Kidney glomerular epithelial cell (primary cell): ENCODE measurements at regions not wholly inside any gene's neighbourhood (a gene's known extent, or its start where the extent isn't known, plus 50 kb on each side); places are given as distances from the start of the nearest gene placed in this dataset.

Source experiments
- DNase-seq: peaks from one replicate; lab custom pipeline; 2025; lab: John Stamatoyannopoulos, UW

DNA sequence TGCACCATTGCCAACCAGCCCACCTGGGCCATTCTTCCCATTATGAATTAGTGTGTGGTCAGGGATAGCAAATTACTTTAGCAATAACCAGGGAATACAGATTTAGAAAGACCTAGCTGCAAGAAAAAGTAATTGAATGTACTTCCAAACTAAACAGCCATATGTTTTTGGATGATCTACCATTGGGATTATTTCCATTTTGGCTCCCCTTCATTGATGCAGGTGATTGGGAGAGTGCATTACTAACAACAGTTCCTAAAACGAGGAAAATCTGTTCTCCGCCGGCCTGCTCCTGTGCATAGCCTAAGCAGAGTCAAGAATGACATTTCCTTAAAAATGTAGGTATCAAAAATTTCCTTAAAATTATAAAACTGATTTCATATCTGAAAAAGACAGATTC is 58.5 kb downstream of the MAIP1 start:
- DNase-seq: no peak

DNA sequence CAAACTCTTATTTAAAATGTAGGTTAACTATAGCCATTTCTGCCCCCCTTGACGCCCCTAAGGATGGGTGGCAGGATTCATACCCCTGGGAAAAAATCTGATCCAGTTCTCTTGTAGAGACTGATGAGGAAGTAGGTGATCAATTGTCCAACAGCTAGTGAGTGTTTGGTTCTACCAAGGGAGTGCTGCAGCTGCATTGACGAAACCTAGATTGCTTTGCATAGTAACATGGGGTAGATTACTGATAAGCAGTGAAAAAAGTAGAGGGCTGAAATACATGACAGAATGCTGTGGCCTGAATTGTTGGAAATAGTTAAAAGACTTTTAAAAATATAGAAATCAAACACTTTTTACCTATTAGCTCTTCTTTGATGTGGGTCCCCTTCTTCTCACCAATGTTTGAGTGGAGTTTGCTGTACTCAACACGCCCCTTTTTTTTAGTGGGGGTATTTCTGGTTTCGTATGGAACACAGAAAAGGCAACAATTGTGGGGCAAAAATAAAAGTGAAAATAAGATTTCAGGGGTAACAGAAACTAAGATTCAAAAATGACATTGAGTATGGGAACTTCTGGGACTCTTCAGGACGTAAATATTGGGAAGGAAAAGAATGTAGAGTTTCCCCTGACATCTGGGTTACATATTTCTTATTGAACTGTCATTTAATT is 66.2 kb downstream of the MAIP1 start:
- no peak for DNase-seq

- no peak for DNase-seq
These were observed 67.1 kb downstream of the MAIP1 start for GRCh38 chr2:200022511-200022910.

GRCh38 chr2:200023570-200023969 is 68.2 kb downstream of the MAIP1 start:
- no peak for DNase-seq

DNA sequence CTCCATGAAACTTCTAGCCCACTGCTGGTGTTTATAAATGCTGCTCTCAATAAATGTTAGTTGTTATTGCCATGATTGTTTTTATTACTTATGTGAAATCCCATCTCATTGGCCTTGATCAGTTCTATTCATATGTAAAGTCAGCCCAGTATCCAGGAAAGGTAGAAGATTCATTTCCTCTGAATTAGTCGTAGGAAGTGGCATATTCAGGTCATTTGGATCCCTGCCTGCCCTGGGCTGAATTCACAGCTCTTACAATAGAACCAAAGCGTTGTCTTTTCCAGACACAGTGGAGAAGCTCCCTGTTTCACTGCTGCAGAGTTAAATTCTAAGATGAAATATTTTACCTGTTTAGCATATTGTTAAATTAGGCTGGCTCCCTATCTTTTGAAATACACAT is 70.3 kb downstream of the MAIP1 start:
- no peak for DNase-seq

DNA sequence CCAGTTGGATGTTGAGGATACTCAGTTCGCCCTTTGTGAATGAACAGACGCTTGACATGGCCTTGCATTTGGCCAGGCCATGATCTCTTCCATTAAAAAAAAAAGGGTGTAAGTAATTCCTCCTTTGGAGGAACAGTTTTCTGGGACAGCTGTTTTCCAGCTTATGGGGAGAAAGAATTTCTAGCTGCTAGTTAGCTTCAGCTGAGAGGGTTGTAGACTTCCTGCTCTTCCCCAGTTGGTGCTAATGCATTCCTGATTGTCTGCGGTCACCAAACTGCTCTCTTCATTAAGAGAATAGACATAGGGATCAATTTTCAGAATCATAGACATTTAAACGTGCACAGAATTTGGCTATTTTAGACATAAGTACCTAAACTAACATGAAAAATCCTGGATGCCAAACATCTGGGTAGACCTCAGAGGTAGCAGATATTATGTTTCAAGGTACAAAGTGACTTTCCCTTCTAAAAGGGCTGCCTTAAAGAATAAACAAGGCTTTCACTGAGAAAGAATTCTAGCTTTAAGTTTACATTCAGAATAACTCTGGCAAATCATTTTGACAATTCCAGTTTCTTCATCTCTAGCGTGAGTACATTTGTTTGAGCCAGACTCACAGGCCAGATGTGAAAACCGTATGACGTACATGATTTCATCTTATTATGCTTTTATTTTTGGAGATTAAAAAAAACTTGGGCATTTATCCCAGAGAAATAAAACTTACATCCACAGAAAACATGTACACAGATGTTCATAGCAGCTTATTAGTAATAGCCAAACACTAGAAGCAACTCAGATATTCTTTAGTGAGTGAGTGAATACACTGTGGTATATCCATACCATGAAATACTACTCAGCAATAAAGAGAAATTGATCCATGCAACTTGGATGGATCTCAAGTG is 71.2 kb downstream of the MAIP1 start:
- DNase-seq: no peak

DNA sequence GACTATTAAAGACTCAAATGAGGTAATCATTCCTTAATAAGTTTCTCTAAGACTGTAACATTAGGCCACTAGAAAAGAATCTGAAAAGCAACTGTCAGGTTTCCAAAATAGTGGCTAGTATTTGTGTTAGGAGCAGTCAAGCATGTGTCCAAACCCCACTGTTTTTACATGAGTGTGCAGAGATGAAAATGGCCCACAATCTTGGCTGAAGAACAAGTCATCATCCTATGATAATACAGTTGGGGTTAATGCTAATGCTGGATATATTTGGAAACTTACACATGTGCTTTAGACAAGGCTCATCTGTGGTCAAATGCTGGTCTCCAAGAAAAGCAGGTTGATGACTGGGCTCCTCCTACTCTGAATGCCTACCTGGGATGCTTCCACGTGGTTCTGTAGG is 73.6 kb downstream of the MAIP1 start:
- peak; percentile 21 for DNase-seq

DNA sequence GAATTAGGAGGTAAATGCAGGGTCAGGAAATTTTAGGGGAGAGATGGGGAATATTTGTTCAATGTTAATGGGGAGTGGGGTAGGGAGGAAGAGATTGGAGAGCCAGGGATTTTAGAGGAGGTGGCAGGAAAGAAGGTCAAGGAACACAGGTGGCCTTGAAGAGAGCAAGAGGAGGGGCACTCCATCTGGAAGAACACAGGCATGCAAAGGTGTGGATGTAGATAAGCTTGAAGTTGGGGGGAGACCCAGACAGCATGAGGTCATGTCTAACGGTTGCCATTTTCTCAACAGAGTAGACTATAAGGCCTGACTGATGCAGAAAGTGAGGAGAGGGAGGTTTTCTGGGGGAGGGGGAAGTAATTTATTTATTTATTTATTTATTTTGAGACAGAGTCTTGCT is 77.5 kb downstream of the MAIP1 start:
- DNase-seq: no peak

DNA sequence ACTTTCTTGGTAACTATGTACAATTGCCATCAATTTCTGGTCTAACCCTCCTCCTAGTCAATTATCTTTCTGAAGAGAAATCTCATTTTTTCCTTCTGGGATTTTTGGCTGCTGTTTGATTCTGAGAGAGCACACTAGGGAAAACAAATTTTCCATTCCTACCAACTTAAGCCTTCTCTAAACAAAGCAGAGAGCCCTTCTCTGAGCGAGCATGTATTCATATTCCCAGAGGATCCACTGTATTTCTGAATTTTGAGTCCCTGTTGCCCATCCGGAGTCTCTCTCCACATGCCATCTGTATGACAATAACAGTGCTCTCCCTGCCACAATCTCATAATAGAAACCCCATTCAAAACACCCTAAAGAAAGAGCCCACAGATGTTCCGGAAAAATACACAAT is 78.5 kb downstream of the MAIP1 start:
- DNase-seq: no peak

DNA sequence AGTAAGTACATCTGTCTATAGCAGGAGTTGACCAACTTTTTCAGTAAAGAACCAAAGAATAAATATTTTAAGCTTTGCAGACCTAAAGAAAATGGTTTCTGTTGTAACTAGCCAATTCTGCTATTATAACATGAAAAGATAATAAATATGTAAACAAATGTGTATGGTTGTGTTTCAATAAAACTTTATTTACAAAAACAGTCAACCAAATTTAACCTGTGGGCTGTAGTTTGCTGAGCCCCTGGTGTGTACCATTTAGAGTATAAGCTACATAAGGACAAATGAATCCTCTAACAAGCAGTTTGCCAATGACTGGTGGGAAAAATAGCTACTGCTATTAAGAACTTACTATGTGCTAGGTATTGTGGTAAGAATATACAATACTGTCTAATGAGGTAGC is 79.4 kb downstream of the MAIP1 start:
- DNase-seq: no peak

GRCh38 chr2:200039724-200040650 is 84.6 kb downstream of the MAIP1 start:
- DNase-seq: no peak

DNA sequence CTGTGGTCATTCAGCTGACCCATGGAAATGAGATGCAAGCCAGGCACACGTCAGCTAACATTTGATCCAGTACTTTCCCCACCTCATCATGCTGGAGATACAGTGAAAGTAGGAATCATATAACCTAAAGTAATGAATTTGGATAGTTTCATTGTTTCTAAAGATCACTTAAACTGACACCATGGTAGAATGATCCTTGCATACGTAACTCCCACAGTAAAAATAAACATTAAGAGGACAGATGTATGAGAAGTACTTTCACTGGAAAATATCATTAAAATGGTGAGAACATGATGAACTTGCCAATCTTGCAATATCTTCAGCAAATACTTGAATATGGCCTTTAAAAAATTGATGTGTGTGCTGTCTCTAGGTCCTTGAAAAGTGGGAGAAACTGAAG is 85.4 kb downstream of the MAIP1 start:
- no peak for DNase-seq

DNA sequence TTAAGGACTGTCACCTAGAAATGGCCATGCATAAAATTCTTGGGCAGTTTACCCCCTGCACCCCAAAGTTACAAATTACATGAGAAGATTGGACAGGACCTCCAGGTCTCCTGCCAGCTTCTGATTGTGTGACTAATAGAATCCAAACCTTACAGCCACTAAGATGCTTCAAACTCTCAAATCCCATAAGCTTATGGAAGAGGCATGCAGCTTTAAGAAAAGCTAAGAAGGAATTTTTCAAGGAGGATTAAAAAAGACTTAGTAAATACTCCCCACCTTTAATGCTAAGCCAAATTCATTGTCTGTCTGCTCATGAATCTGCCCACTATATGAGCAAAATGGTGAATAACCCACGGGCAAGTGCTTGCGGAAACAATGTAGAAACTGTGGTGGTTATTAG is 86.3 kb downstream of the MAIP1 start:
- no peak for DNase-seq

GRCh38 chr2:200042102-200042735 is 86.8 kb downstream of the MAIP1 start:
- peak; percentile 54 for DNase-seq

- no peak for DNase-seq
These were observed 87.6 kb downstream of the MAIP1 start for GRCh38 chr2:200042944-200043343.

DNA sequence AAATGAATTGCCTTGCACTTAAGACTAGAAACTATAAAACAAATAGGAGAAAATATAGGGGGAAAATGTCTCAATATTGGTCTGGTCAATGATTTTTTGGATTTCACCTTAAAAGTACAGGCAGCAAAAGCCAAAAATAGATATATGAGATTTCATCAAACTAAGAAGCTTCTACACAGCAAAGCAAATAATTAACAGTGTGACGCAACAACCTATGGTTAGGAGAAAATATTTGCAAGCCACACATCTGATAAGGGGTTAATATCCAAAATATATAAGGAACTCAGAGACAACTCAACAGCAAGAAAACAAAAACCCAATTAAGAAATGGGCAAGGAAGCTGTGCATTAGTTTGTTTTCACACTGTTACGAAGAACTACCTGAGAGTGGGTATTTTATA is 89.1 kb downstream of the MAIP1 start:
- DNase-seq: no peak

GRCh38 chr2:200048421-200048820 is 93.0 kb downstream of the MAIP1 start:
- DNase-seq: no peak

DNA sequence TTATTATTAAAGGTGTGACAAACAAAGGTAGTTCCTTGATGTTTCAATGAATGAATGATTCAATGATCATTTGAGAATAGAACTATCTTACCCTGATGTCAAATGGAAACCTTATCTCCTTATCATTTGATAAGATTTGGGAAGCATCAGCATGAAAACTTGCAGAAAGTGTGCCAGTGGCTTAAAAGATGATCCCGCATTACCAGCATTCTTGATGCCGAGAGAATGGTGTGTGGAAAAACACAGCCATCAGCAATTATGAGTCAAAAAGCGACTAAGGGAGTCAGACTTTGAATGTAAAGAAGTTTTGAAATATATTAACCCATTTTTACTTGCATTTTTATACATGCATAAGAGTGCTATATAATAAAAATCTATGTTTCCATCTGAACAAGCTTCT is 93.7 kb downstream of the MAIP1 start:
- DNase-seq: no peak

DNA sequence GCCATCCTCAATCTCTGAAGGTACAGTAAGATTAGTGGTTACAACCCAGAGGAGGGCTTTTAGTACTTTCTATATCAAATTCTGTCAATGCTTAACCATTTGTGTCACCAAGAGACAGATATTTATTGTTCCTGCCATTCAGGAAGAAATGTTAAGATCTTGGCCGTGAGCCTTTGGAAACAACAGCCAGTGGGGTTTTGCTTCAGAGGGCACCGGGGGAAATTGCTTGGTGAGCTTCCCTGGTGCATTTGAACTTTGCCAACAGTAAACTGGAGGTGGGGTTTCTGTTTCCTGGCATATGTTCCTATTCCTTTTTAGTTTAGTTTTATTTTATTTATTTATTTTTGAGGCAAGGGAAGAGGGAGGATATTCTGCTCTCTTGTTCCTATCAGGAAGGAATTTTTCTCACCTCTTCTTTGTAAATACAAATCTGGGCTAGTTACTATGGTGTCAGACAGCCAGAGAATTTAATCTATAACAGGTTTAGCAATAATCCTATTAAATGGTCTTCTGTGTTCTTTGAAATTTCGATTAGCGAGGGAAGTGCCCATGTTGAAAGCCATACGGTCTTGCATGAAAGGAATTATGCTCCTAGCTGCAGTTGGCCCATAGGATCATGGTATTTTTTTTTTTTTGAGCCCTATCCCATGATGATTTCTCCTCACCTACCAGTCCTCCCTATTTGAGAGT is 95.7 kb downstream of the MAIP1 start:
- DNase-seq: peak; percentile 46

GRCh38 chr2:200051611-200051945 is 96.2 kb downstream of the MAIP1 start:
- peak; percentile 15 for DNase-seq

DNA sequence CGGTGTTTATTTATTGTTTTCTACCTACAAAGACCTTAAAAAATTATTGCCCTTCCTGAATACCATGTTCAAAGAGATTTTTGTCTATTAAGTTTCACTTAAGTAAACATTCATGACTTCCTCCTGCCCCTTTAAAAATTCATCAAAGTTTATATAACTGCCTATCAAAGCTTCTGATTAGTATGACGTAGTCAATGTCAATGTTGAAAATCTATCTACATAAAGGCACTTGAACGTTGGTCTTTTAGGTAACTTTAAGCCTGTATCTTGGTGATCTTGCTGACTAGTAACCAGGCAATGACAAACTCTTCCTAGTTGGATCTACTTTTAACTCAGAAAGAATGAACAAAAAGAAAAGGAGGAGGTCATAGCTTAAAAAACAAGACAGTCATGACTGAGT is 97.2 kb downstream of the MAIP1 start:
- DNase-seq: no peak
